Karpas-422 (cell line): ENCODE measurements at regions not wholly inside any gene's neighbourhood (a gene's known extent, or its start where the extent isn't known, plus 50 kb on each side); places are given as distances from the start of the nearest gene placed in this dataset.
"Not testable (repeated sequence)": the region's sequence is repeated elsewhere in the genome, so short reads cannot be mapped to it uniquely, and the experiment has no call there.

Source experiments
- DNase-seq: peaks from one replicate; pipeline ENCODE4 v3.0.0-alpha.2; 2015
- H2AFZ ChIP-seq: fragments of 200-600 bp; sonication (generic); 2 replicates; pipeline ENCODE4 v1.6.1; 2014; ENCODE audit warnings: antibody characterized with exemption, low read length, mixed read lengths
- H3K27ac ChIP-seq: fragments of 200-600 bp; sonication (generic); 2 replicates; pipeline ENCODE4 v1.5.1; 2014; ENCODE audit warnings: mild to moderate bottlenecking, low read length, moderate library complexity
- H3K27me3 ChIP-seq: fragments of 200-600 bp; sonication (generic); 2 replicates; pipeline ENCODE4 v1.6.1; 2014; ENCODE audit warnings: low read length, mixed read lengths
- H3K36me3 ChIP-seq: fragments of 200-600 bp; sonication (generic); 2 replicates; pipeline ENCODE4 v1.6.1; 2014; ENCODE audit warnings: low read length, mixed read lengths; ENCODE audit not compliant: insufficient read depth
- H3K4me1 ChIP-seq: fragments of 200-600 bp; sonication (generic); 2 replicates; pipeline ENCODE4 v1.6.1; 2014; ENCODE audit warnings: mild to moderate bottlenecking, low read length, mixed read lengths
- H3K4me2 ChIP-seq: fragments of 200-600 bp; sonication (generic); 2 replicates; pipeline ENCODE4 v1.6.1; 2014; ENCODE audit warnings: low read length, low read depth, mild to moderate bottlenecking; ENCODE audit not compliant: poor library complexity, severe bottlenecking
- H3K4me3 ChIP-seq: fragments of 200-600 bp; sonication (generic); 2 replicates; pipeline ENCODE4 v1.5.1; 2014; ENCODE audit warnings: mild to moderate bottlenecking, antibody characterized with exemption, low read length, mixed read lengths
- H3K79me2 ChIP-seq: fragments of 200-600 bp; sonication (generic); 2 replicates; pipeline ENCODE4 v1.6.1; 2014; ENCODE audit warnings: mild to moderate bottlenecking, low read length, mixed read lengths
- H3K9ac ChIP-seq: fragments of 200-600 bp; sonication (generic); 2 replicates; pipeline ENCODE4 v1.6.0; 2014; ENCODE audit warnings: low read length
- H3K9me2 ChIP-seq: fragments of 200-600 bp; sonication (generic), shearing (Covaris generic); replicated peaks from 2 replicates; pipeline ENCODE4 v1.6.0; 2014; ENCODE audit warnings: mild to moderate bottlenecking, low read length, moderate library complexity; ENCODE audit not compliant: insufficient read depth
- H3K9me3 ChIP-seq: fragments of 300-700, 200-600 bp; sonication (generic); 2 replicates; pipeline ENCODE4 v1.6.1; 2014; ENCODE audit warnings: low read length, mixed read lengths
- H4K20me1 ChIP-seq: fragments of 200-600 bp; sonication (generic); 2 replicates; pipeline ENCODE4 v1.6.1; 2014; ENCODE audit warnings: mild to moderate bottlenecking, antibody characterized with exemption, low read length, low read depth; ENCODE audit not compliant: insufficient read depth

GRCh38 chrX:88146577-88146976 is 600.4 kb upstream of the CPXCR1 start:
- Histone ChIP-seq H2AFZ (no peak overlapping the region), H3K27me3 (no peaks in the 10 kb centered on the region), H3K79me2 (no peaks in the 10 kb centered on the region), H3K36me3 (no peaks in the 10 kb centered on the region), H4K20me1 (no peaks in the 10 kb centered on the region), H3K9me2 (no peaks in the 10 kb centered on the region), H3K9ac (no peak overlapping the region), H3K27ac (no peak overlapping the region), H3K4me3 (no peak overlapping the region), H3K9me3 (no peaks in the 10 kb centered on the region; the same call in 1 of the 2 replicates), H3K4me2 (no peak overlapping the region), H3K4me1 (no peaks in the 10 kb centered on the region)
- no peak for DNase-seq

- no peak overlapping the region for H3K27ac ChIP-seq
- no peaks in the 10 kb centered on the region; the same call in 1 of the 2 replicates for H3K9me3 ChIP-seq
- no peak overlapping the region for H2AFZ ChIP-seq
- no peaks in the 10 kb centered on the region for H3K9me2 ChIP-seq
- no peak for DNase-seq
- H3K4me2 ChIP-seq = no peak overlapping the region
- H3K36me3 ChIP-seq = no peaks in the 10 kb centered on the region
- H3K9ac ChIP-seq = no peak overlapping the region
- H3K27me3 ChIP-seq = no peaks in the 10 kb centered on the region
- H3K79me2 ChIP-seq = no peaks in the 10 kb centered on the region
- H3K4me3 ChIP-seq = no peak overlapping the region
- H3K4me1 ChIP-seq = no peaks in the 10 kb centered on the region
- no peaks in the 10 kb centered on the region for H4K20me1 ChIP-seq
Observed at GRCh38 chrX:88170553-88170952, 576.5 kb upstream of the CPXCR1 start.

GRCh38 chrX:88173932-88174440 is 573.0 kb upstream of the CPXCR1 start:
- not testable (repeated sequence) for H2AFZ ChIP-seq, DNase-seq, H3K9ac ChIP-seq, H3K79me2 ChIP-seq, H3K27me3 ChIP-seq, H3K9me3 ChIP-seq, H3K27ac ChIP-seq, H3K9me2 ChIP-seq, H3K4me2 ChIP-seq, H3K36me3 ChIP-seq, H4K20me1 ChIP-seq, H3K4me1 ChIP-seq, H3K4me3 ChIP-seq

GRCh38 chrX:88202149-88202548 is 544.9 kb upstream of the CPXCR1 start:
- H3K4me1 ChIP-seq = no peaks in the 10 kb centered on the region
- H3K27ac ChIP-seq = no peak overlapping the region
- no peak overlapping the region for H2AFZ ChIP-seq
- H4K20me1 ChIP-seq = no peaks in the 10 kb centered on the region
- H3K9ac ChIP-seq = no peak overlapping the region
- H3K4me3 ChIP-seq = no peak overlapping the region
- no peaks in the 10 kb centered on the region for H3K9me3 ChIP-seq
- H3K79me2 ChIP-seq = no peaks in the 10 kb centered on the region
- peak; percentile 51 for DNase-seq
- H3K36me3 ChIP-seq = no peaks in the 10 kb centered on the region
- H3K9me2 ChIP-seq = no peaks in the 10 kb centered on the region
- H3K4me2 ChIP-seq = no peak overlapping the region
- H3K27me3 ChIP-seq = no peaks in the 10 kb centered on the region

GRCh38 chrX:88244066-88244465 is 503.0 kb upstream of the CPXCR1 start:
- Histone ChIP-seq H3K4me2 (no peak overlapping the region), H4K20me1 (no peaks in the 10 kb centered on the region), H3K79me2 (no peaks in the 10 kb centered on the region), H3K4me1 (no peaks in the 10 kb centered on the region), H3K4me3 (no peak overlapping the region), H3K27me3 (no peaks in the 10 kb centered on the region), H3K9me3 (no peaks in the 10 kb centered on the region), H3K9me2 (no peaks in the 10 kb centered on the region), H3K27ac (no peak overlapping the region), H3K36me3 (no peaks in the 10 kb centered on the region), H2AFZ (no peak overlapping the region), H3K9ac (no peak overlapping the region)
- no peak for DNase-seq

- H4K20me1 ChIP-seq = no peaks in the 10 kb centered on the region
Observed at GRCh38 chrX:88284844-88285243, 462.2 kb upstream of the CPXCR1 start.

GRCh38 chrX:88313972-88314371 is 433.1 kb upstream of the CPXCR1 start:
- not testable (repeated sequence) for H3K4me3 ChIP-seq, H4K20me1 ChIP-seq, H3K9me3 ChIP-seq, H3K9ac ChIP-seq, H3K36me3 ChIP-seq, H2AFZ ChIP-seq, H3K27ac ChIP-seq, H3K4me1 ChIP-seq, H3K27me3 ChIP-seq, H3K79me2 ChIP-seq, H3K9me2 ChIP-seq, H3K4me2 ChIP-seq, DNase-seq

More at GRCh38 chrX:88284844-88285243, 462.2 kb upstream of the CPXCR1 start:
- H3K27me3 ChIP-seq = no peaks in the 10 kb centered on the region
- no peaks in the 10 kb centered on the region for H3K36me3 ChIP-seq
- no peak overlapping the region for H3K4me3 ChIP-seq
- H3K9me3 ChIP-seq = peaks cover 3% of the 10 kb centered on the region; the same call in 1 of the 2 replicates
- no peaks in the 10 kb centered on the region for H3K4me1 ChIP-seq
- no peaks in the 10 kb centered on the region for H3K9me2 ChIP-seq
- H3K9ac ChIP-seq = no peak overlapping the region
- no peak overlapping the region for H3K27ac ChIP-seq
- H3K79me2 ChIP-seq = no peaks in the 10 kb centered on the region
- H2AFZ ChIP-seq = no peak overlapping the region
- no peak overlapping the region for H3K4me2 ChIP-seq
- DNase-seq = no peak

- DNase-seq = no peak
- Histone ChIP-seq H4K20me1 (no peaks in the 10 kb centered on the region), H3K36me3 (no peaks in the 10 kb centered on the region), H3K4me1 (no peaks in the 10 kb centered on the region), H3K4me3 (no peak overlapping the region), H3K9me3 (peaks cover 4% of the 10 kb centered on the region; the same call in 1 of the 2 replicates), H3K9ac (no peak overlapping the region), H2AFZ (no peak overlapping the region), H3K27me3 (no peaks in the 10 kb centered on the region), H3K4me2 (no peak overlapping the region), H3K27ac (no peak overlapping the region), H3K79me2 (no peaks in the 10 kb centered on the region), H3K9me2 (no peaks in the 10 kb centered on the region)
Observed at GRCh38 chrX:88325634-88326033, 421.4 kb upstream of the CPXCR1 start.

GRCh38 chrX:88355252-88355651 is 391.8 kb upstream of the CPXCR1 start:
- Histone ChIP-seq H4K20me1 (no peaks in the 10 kb centered on the region), H3K9me2 (no peaks in the 10 kb centered on the region), H3K27me3 (no peaks in the 10 kb centered on the region), H3K4me3 (no peak overlapping the region), H3K9ac (no peak overlapping the region), H3K4me1 (no peaks in the 10 kb centered on the region), H3K27ac (no peak overlapping the region), H2AFZ (no peak overlapping the region), H3K4me2 (no peak overlapping the region), H3K36me3 (no peaks in the 10 kb centered on the region), H3K9me3 (peaks cover 7% of the 10 kb centered on the region; the same call in 1 of the 2 replicates), H3K79me2 (no peaks in the 10 kb centered on the region)
- DNase-seq = no peak
